H1 (cell line): ENCODE measurements at regions not wholly inside any gene's neighbourhood (a gene's known extent, or its start where the extent isn't known, plus 50 kb on each side); places are given as distances from the start of the nearest gene placed in this dataset.

Experiments used
- CTCF ChIA-PET: fragments of 300-600 bp; sonication (Branson Sonifier 250); formaldehyde crosslinking; loops from one replicate; lab custom pipeline; 2021; ENCODE audit not compliant: partially characterized antibody; lab: Charles Lee
- POLR2A ChIA-PET: fragments of 300-600 bp; sonication (Branson Sonifier 250); formaldehyde crosslinking; loops from one replicate; lab custom pipeline; 2021; ENCODE audit warnings: inconsistent platforms; ENCODE audit not compliant: partially characterized antibody; lab: Charles Lee
- DNase-seq, 2 experiments: peaks; one replicate each; pipeline versions ENCODE4 v3.0.0 to v3.0.0-alpha.2; 2010 to 2022; ENCODE audit warnings: low spot score in 2 of 2, low read depth in 1 of 2, mixed read lengths in 1 of 2
- FAIRE-seq: peaks from 2 replicates; lab custom pipeline; 2011; peaks lifted over from hg19 to GRCh38; lab: Jason Lieb, UNC
- H2AFZ ChIP-seq: 2 replicates; pipeline ENCODE4 v1.8.1; 2012; ENCODE audit warnings: low read length, inconsistent platforms
- H2AK5ac ChIP-seq: 2 replicates; pipeline ENCODE4 v1.6.1; 2013; ENCODE audit warnings: low read depth, low read length
- H2BK120ac ChIP-seq: replicated peaks from 2 replicates; pipeline ENCODE3; 2013; ENCODE audit warnings: low read depth, low read length, inconsistent platforms
- H2BK12ac ChIP-seq: 2 replicates; pipeline ENCODE4 v1.6.1; 2013; ENCODE audit warnings: low read depth, low read length
- H2BK15ac ChIP-seq: 2 replicates; pipeline ENCODE4 v1.6.1; 2013; ENCODE audit warnings: low read length
- H2BK20ac ChIP-seq: 2 replicates; pipeline ENCODE4 v1.6.1; 2013; ENCODE audit warnings: low read length
- H2BK5ac ChIP-seq: 2 replicates; pipeline ENCODE4 v1.6.1; 2013; ENCODE audit warnings: low read depth, low read length
- H3K14ac ChIP-seq: 2 replicates; pipeline ENCODE4 v1.6.1; 2013; ENCODE audit warnings: inconsistent platforms; ENCODE audit not compliant: insufficient read length
- H3K18ac ChIP-seq: 2 replicates; pipeline ENCODE4 v1.6.1; 2013; ENCODE audit warnings: low read length; ENCODE audit errors: extremely low read depth
- H3K23ac ChIP-seq: 2 replicates; pipeline ENCODE4 v1.6.1; 2013; ENCODE audit warnings: inconsistent platforms; ENCODE audit not compliant: insufficient read length
- H3K23me2 ChIP-seq: 2 replicates; pipeline ENCODE4 v1.6.1; 2013; ENCODE audit warnings: low read depth, low read length
- H3K27ac ChIP-seq: 2 replicates; pipeline ENCODE4 v1.6.1; 2011; ENCODE audit warnings: low read depth, low read length, inconsistent platforms
- H3K27me3 ChIP-seq, 4 experiments: replicated peaks in 1 of 4; 1 replicate in 1 of 4; 2 replicates in 3 of 4; pipeline versions ENCODE4 v1.6.1 to v1.8.1; 2011 to 2013; ENCODE audit warnings: low read length in 3 of 4, mild to moderate bottlenecking in 3 of 4, inconsistent platforms in 2 of 4, mixed read lengths in 2 of 4, moderate library complexity in 1 of 4; ENCODE audit not compliant: control insufficient read depth in 3 of 4, insufficient read depth in 3 of 4; ENCODE audit errors: extremely low read depth in 1 of 4
- H3K36me3 ChIP-seq, 4 experiments: 2 replicates each; pipeline versions ENCODE4 v1.6.1 to v1.8.1; 2011 to 2013; ENCODE audit warnings: mild to moderate bottlenecking in 4 of 4, low read length in 3 of 4, moderate library complexity in 2 of 4, control low read depth in 1 of 4, inconsistent platforms in 1 of 4; ENCODE audit not compliant: insufficient read depth in 4 of 4, control insufficient read depth in 2 of 4
- H3K4ac ChIP-seq: replicated peaks from 2 replicates; pipeline ENCODE3; 2013; ENCODE audit warnings: low read length, low read depth, mixed read lengths, inconsistent platforms; ENCODE audit not compliant: insufficient read length
- H3K4me1 ChIP-seq, 4 experiments: replicated peaks in 1 of 4; 1 replicate in 1 of 4; 2 replicates in 3 of 4; pipeline versions ENCODE4 v1.6.1 to v1.8.1; 2011 to 2013; ENCODE audit warnings: low read length in 3 of 4, inconsistent platforms in 2 of 4, mixed read lengths in 1 of 4; ENCODE audit not compliant: insufficient read depth in 4 of 4, control insufficient read depth in 3 of 4
- H3K4me2 ChIP-seq, 2 experiments: 2 replicates each; pipeline versions ENCODE4 v1.6.1 to v1.8.1; 2011 to 2013; ENCODE audit warnings: low read depth in 2 of 2, low read length in 2 of 2, control low read depth in 1 of 2, inconsistent platforms in 1 of 2, mild to moderate bottlenecking in 1 of 2; ENCODE audit not compliant: insufficient read depth in 1 of 2
- H3K4me3 ChIP-seq, 4 experiments: fragments of 200-600, 300-600 bp in 1 of 4; sonication (generic), shearing (Covaris generic), sonication (Bioruptor Twin) in 1 of 4; 2 replicates each; pipeline versions ENCODE4 v1.5.1 to v1.8.1; 2011 to 2016; ENCODE audit warnings: low read length in 4 of 4, low read depth in 3 of 4, control low read depth in 2 of 4, inconsistent platforms in 2 of 4, mild to moderate bottlenecking in 2 of 4, mixed read lengths in 1 of 4, moderate library complexity in 1 of 4; ENCODE audit not compliant: insufficient read depth in 2 of 4; ENCODE audit errors: extremely low read depth in 1 of 4
- H3K56ac ChIP-seq: replicated peaks from 2 replicates; pipeline ENCODE3; 2013; ENCODE audit warnings: low read depth, mild to moderate bottlenecking, mixed read lengths, low read length, inconsistent platforms; ENCODE audit not compliant: insufficient read length
- H3K79me1 ChIP-seq: 2 replicates; pipeline ENCODE4 v1.6.1; 2013; ENCODE audit warnings: low read depth, low read length, control low read depth
- H3K79me2 ChIP-seq, 2 experiments: 2 replicates each; pipeline versions ENCODE4 v1.6.1 to v1.8.1; 2012 to 2013; ENCODE audit warnings: low read length in 2 of 2, mild to moderate bottlenecking in 2 of 2, inconsistent platforms in 1 of 2; ENCODE audit not compliant: insufficient read depth in 2 of 2, control insufficient read depth in 1 of 2
- H3K9ac ChIP-seq, 4 experiments: replicated peaks in 1 of 4; 1 replicate in 1 of 4; 2 replicates in 3 of 4; pipeline versions ENCODE4 v1.6.1 to v1.8.1; 2011 to 2013; ENCODE audit warnings: low read depth in 3 of 4, low read length in 3 of 4, control low read depth in 2 of 4, mild to moderate bottlenecking in 2 of 4, moderate library complexity in 2 of 4, inconsistent platforms in 1 of 4; ENCODE audit errors: extremely low read depth in 1 of 4
- H3K9me3 ChIP-seq, 2 experiments: 2 replicates each; pipeline versions ENCODE4 v1.6.1 to v1.8.1; 2012 to 2013; ENCODE audit warnings: mild to moderate bottlenecking in 2 of 2, moderate library complexity in 2 of 2, control low read depth in 1 of 2, inconsistent platforms in 1 of 2, low read depth in 1 of 2, low read length in 1 of 2, mixed read lengths in 1 of 2; ENCODE audit not compliant: insufficient read depth in 2 of 2
- H4K20me1 ChIP-seq, 2 experiments: replicated peaks in 1 of 2; 2 replicates each; pipeline versions ENCODE3 to v1.8.1; 2011 to 2013; ENCODE audit warnings: inconsistent platforms in 2 of 2, low read length in 2 of 2, mild to moderate bottlenecking in 1 of 2; ENCODE audit not compliant: insufficient read depth in 2 of 2, control insufficient read depth in 1 of 2
- H4K5ac ChIP-seq: 2 replicates; pipeline ENCODE4 v1.6.1; 2013; ENCODE audit warnings: low read length, low read depth, mixed read lengths, inconsistent platforms; ENCODE audit not compliant: insufficient read length
- H4K8ac ChIP-seq: 2 replicates; pipeline ENCODE4 v1.8.0; 2013; ENCODE audit warnings: mild to moderate bottlenecking, moderate library complexity, low read length, inconsistent platforms; ENCODE audit not compliant: insufficient read depth; ENCODE audit errors: extremely low read depth
- H4K91ac ChIP-seq: replicated peaks from 2 replicates; pipeline ENCODE3; 2013; ENCODE audit warnings: low read length, mixed read lengths, inconsistent platforms; ENCODE audit not compliant: insufficient read length
- SAP30 ChIP-seq: fragments of 300-600 bp; sonication (generic); IDR thresholded peaks from 2 replicates; pipeline ENCODE4 v1.7.1; 2012; ENCODE audit warnings: low read length, moderate library complexity, mild to moderate bottlenecking, inconsistent platforms; ENCODE audit not compliant: insufficient read depth, insufficient replicate concordance
- SIX5 ChIP-seq: IDR thresholded peaks from 2 replicates; pipeline ENCODE4 v1.6.1; 2011; ENCODE audit warnings: mild to moderate bottlenecking, low read depth, low read length
- YY1 ChIP-seq: IDR thresholded peaks from 2 replicates; pipeline ENCODE4 v1.6.1; 2011; ENCODE audit warnings: low read depth, mild to moderate bottlenecking, low read length
- WGBS, 2 experiments: shearing (Covaris generic) in 1 of 2; methylation state at CpG; one replicate each; pipeline versions ENCODE4 v1.1.6 to v1.1.7; 2013 to 2015; ENCODE audit warnings: low lambda C conversion rate in 2 of 2, mixed read lengths in 2 of 2, inconsistent platforms in 1 of 2, low coverage in 1 of 2, missing lambda C conversion rate in 1 of 2; ENCODE audit not compliant: insufficient replicate concordance in 2 of 2, insufficient coverage in 1 of 2, insufficient read length in 1 of 2; ENCODE audit errors: extremely low coverage in 1 of 2, missing lambda C conversion rate in 1 of 2; 5-methylcytosine and 5-hydroxymethylcytosine counted together

DNA sequence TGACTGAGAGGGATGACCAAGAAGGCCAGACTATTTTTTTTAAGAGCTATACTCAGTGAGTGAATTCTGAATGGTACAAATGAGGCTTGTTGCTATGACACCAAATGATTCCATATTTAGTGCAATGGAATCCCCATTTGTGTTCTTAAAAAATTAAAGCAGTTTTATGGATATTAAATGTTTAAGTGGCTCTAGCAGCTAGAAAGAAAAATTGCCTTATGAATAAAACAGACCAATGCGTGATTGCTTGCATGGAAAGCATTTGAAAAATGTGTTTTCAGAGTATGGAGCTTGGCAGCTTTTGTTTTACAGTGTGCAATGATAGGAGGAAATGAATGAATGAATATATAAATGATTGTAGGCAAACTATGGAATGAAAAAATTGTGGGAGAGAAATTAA, 238.8 kb upstream of the DPP10 start:
- no peak overlapping the region for H2BK15ac ChIP-seq
- H3K9me3 ChIP-seq: peaks cover 5 to 15% of the 10 kb centered on the region in 2 experiments
- no peak overlapping the region for H3K56ac ChIP-seq
- DNase-seq: no peak
- FAIRE-seq: no peak
- no peak overlapping the region for H3K27ac ChIP-seq
- H3K27me3 ChIP-seq: no peaks in the 10 kb centered on the region
- CTCF ChIA-PET: interaction anchor here (1.2 to 1.5 kb wide), 2 partner anchors 11 to 24 kb away, joined by 3 read pairs; no protein-coding TSS in a partner anchor
- H3K4me1 ChIP-seq: no peaks in the 10 kb centered on the region
- no peak overlapping the region for H3K4me3 ChIP-seq
- no peak overlapping the region for H2BK120ac ChIP-seq
- H3K4me2 ChIP-seq: no peak overlapping the region
- H3K14ac ChIP-seq: no peak overlapping the region
- no peak for TF ChIP-seq YY1
- no peak for TF ChIP-seq SIX5
- TF ChIP-seq SAP30: no peak
- no peak overlapping the region for H3K18ac ChIP-seq
- no peak overlapping the region for H2AK5ac ChIP-seq
- no peak overlapping the region for H3K9ac ChIP-seq
- H2BK20ac ChIP-seq: no peak overlapping the region
- no peaks in the 10 kb centered on the region for H4K20me1 ChIP-seq
- H3K79me1 ChIP-seq: no peaks in the 10 kb centered on the region
- H2AFZ ChIP-seq: no peak overlapping the region
- H3K4ac ChIP-seq: no peak overlapping the region
- 92% methylated on average over 1 of the region's 1 CpG; no CpG with 5 or more reads in 1 of the 2 experiments for WGBS, 2 experiments
- no peak overlapping the region for H4K5ac ChIP-seq
- H2BK5ac ChIP-seq: no peak overlapping the region
- H3K36me3 ChIP-seq: no peaks in the 10 kb centered on the region
- H3K23me2 ChIP-seq: no peaks in the 10 kb centered on the region
- POLR2A ChIA-PET: no interaction called here
- H3K79me2 ChIP-seq: no peaks in the 10 kb centered on the region
- H3K23ac ChIP-seq: no peak overlapping the region
- no peak overlapping the region for H4K91ac ChIP-seq
- H4K8ac ChIP-seq: no peak overlapping the region
- H2BK12ac ChIP-seq: no peak overlapping the region
